Renal pelvis (tissue), 1 donor: ENCODE measurements at regions not wholly inside any gene's neighbourhood (a gene's known extent, or its start where the extent isn't known, plus 50 kb on each side); places are given as distances from the start of the nearest gene placed in this dataset.

ENCODE experiments used
- DNase-seq: peaks from one replicate; pipeline ENCODE4 v3.0.0-alpha.2; 2013

DNA sequence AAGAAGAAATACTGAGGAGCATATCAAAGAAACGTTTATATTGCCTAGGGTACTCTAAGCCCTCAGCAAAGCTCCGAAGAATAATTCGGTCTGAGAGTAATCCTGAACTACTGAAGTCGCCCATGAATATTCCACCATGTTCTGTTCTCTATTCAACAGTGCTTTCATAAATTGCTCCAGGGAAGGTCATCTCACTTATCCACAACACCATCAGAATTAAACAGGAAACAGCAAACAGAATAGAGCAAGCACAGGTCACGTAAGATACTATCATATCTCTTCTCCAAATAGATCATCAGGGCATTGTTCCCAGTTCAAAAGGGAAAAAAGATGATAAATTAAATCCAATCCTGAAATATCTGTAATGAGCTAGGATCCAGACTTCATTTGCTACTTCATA, 325.6 kb downstream of the DEPDC1B start:
- DNase-seq, result no peak

DNA sequence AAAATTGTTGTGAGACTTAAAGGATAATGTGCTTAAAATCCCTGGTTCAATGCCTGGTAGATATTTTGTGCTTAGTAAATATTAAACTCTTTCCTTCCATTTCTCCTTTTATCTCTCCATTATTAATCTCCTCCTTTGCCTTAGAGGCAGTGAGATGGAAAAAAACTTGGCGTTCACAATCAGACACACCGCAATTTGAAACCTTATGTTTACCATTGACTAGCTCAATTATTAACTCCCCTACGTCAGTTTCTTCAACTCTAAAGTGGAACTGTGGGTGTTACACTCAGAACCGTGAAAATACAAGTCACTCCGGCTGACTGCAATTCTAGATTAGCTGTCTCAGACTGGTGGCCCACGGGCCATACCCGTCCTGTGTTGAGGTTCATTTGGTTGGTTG, 327.2 kb downstream of the DEPDC1B start:
- DNase-seq, result no peak

DNA sequence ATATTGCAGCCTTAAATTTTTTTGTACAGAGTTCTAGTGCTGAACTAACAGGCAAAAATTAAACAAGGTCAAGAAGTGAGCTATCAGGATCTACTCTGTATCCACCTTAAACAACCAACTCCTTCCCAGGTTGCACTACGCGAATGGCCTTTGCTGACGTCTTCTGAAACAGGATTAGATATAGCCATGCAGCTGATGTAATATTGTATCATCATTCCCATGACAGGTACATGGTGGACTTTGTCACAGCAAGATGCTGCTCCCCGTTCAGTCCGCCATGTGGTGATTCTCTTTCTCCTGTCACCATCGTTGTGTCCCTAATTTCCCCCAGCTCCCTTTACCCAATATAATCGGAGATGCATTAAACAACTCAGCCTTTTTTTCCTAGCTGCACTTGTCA, 328.9 kb downstream of the DEPDC1B start:
- no peak for DNase-seq

DNA sequence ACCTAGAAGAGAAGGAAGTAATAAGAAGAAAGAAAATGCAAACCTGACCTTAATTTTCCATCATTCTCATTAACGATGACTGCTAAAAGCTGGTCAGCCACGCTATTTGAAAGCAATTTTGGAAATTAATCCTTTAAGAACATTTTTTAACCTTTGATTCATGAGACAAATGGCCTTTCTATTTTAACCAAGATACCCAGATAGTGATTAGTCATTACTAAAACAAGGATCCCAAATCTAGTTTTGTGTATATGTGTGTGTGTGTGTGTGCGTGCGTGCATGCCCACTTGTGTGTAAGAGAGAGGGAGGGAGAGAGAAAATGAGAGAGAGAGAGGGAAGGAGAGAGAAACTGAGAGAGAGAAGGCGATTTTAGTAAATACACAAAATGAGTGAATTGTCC, 329.5 kb downstream of the DEPDC1B start:
- no peak for DNase-seq

DNA sequence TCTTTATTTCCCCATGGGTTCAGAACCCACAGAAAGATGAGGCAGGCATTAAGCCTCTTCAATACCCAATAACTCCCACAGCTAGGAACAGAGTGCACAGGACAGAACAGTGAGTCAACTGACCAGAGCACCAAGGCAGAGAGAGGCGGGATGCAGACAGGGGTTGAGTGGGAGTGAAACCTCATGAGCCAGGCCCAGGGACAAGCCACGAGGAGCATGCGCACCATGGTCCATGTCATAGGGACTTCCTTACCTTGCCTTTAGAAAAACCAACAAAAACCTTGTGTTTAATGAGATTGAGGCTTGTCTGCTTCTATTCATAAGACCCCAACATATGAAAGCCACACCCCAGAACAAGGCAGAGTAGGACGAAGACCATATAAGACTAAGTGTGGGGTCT, 330.6 kb downstream of the DEPDC1B start:
- DNase-seq, result no peak

DNA sequence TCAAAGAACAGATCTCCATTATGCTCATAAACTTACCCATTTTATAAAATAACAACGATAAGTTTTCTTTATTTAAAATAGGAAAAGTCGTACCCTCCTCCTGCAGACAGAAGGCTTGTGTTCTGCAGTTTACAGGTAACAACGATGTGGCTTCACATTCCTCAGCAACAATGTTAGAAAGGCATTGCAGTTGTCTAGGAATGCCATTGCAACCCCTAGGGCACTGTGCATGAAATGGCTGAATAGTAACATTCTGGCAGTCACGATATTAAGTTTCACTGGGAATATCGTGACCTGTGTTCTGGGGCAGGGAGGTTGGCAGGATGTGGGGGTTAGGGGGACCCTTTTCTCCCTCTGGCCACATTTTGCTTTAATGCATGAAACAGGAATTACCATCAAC, 331.9 kb downstream of the DEPDC1B start:
- DNase-seq, result no peak

DNA sequence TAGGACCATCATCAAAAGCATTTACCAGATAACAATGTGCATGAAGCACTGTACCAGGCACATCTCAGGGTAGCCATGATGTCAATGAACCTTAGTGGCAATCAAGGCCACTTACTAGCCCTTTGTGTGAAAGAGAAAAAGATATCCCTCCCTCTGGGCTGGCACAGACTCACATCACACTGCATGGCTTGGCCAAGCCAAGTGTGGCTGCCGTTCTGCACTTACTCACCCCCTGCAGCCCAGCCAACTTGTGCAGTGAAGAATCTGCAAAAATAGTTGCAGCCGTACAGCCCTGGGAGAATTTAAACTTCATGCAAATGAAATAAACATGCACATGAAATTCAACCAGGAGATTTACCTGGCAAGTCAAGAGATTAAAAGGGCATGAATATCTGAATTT, 333.5 kb downstream of the DEPDC1B start:
- no peak for DNase-seq

DNA sequence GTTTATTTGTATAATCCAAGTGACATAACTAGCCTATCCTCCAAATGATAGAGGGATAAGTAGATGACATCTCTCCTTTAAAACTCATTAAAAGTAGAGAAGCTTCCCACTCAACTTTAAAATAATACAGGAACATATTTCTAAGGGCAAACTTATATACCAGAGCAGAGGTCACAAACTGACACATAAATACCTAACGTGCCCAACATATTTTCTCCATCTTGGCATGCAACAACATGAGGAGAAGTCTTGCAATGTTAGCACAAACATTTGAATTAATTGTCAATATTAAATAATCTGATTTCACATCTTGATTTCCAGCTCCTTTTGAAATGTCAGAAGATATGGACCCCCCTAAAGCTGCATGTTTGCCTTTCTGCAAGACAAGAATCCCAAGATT, 335.0 kb downstream of the DEPDC1B start:
- DNase-seq, result no peak

DNA sequence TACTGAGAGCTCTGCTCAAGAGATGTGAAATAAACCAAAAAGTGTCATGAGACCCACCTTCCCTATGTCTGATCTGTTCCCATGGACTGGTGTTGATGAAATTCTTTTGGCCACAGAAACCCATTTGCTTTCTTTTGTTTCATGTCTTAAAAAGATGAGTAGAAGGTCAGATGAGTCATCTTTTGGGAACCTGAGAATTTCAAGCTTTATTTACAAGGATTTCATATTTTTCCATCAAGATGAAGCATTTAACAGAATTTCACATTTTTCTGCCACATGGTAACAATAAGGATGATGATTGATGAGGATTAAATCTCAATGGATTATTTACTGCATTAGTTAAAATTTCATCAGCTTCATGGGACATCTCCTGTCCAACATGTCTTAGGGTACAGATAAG, 337.8 kb downstream of the DEPDC1B start:
- DNase-seq, result no peak

DNA sequence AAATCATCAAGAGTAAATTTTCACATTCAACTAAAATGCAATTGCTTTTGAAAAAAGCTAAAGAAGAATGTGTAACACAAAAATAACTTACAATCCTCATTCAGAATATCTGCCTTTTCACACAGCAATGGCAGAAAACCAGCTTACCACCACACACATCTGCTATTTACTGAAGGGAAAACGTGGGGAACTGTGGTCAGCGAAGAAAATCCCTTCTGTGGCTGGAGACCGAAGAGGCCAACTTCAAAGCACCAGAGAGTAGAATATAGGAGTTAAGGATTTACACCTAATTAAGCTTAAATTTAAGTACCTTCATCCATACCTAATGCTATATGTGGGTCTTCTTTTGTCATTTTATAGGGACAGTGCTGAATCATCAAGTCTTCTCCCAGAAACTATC, 339.6 kb downstream of the DEPDC1B start:
- DNase-seq, result no peak

DNA sequence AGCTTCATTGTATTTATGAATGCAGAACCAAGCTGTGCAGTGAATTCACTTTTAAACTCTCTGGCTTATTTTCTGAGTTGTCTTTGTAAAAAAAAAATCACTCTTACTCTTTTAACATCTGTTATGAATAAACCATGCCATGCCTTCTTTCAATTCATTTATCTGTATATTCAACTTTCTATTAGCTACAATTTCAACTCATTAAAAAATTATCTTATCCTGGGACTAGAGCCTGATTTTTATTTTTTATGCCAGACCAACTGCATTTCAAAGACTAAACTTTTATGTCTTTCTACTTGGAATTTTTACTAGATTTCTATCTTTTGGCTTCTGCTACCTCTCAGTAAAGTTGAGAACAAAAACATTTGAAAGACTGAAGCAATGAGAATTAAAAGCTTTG, 342.7 kb downstream of the DEPDC1B start:
- no peak for DNase-seq

DNA sequence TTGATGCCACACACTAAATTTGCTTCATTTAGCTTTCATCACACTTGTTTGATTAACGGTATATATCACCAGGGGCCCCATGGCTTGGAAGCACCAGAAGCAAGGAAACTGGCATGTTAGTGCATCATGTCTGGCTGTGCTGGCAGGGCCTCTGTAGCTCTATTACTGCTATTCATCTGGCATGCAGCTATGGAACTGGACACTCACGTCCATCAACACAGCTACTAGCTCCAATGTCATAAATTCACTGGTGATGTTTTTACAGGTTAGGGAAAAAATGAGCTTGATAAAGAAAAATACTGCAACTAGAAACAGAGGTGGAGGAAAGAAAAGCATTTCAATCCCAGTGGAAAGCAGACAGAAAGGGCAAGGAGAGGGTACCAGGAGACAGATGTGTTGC, 343.2 kb downstream of the DEPDC1B start:
- no peak for DNase-seq

DNA sequence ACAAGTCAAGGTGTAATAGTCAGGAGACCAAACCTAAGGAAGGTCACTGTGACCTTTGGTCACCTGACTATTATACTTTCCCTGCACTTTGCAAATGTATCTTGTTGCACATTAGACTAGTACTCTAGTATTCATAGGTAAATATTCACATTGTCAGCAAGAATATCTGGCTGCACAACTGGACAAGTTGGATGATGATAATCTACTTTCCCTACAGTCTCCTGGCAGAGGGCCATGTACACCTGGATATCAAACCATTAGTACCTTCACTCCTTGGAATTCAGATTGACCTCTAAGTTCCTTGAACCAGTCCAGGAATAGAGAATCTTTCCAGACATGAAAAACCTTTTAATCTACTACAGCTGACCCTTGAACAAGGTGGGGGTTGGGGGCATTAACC, 344.8 kb downstream of the DEPDC1B start:
- no peak for DNase-seq

DNA sequence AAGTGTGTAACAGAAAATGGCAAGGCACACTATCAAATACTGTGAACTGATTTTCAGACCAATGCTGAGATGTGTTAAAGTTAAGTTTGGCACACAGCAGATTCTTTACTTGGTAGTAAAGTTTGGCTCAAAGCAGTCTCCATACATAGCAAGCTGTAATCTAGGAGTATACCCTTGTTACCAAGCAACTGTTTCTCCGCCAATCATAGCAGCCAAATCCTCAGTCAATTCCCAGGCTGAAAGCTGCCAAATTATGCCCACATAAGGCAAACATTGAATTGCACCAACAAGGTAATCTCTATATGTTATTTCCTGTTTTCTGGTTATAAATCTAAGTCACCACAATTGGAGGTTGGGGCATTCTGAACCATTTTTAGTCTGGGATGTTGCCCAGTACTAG, 345.7 kb downstream of the DEPDC1B start:
- DNase-seq, result no peak

DNA sequence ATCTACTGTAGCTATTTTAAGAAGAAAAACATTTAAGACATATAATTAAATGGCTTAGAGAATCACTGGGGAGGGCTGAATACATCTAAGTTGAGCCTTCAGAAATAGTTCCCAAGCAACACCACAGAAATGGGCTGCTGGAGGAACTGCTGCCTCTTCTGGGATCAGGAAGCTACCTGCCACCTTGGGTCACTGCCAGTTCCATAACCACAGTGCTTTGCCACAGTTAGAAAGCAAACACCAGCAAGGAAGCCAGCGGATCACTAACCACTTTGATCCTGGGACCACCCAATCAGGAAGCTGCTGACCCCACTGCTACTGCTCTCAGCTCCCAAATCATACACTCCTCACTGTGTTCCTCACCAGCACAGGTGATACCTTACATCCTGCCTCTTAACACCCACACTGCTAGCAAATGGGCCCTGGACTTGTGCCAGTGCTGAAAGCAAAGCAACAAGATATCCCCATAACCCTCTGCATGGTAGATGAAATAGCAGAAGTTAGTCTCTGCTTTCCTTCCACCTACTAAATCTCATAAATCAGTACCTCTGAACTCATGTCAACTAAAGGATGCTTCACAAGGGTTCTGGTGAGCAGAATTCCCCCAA, 346.9 kb downstream of the DEPDC1B start:
- no peak for DNase-seq

DNA sequence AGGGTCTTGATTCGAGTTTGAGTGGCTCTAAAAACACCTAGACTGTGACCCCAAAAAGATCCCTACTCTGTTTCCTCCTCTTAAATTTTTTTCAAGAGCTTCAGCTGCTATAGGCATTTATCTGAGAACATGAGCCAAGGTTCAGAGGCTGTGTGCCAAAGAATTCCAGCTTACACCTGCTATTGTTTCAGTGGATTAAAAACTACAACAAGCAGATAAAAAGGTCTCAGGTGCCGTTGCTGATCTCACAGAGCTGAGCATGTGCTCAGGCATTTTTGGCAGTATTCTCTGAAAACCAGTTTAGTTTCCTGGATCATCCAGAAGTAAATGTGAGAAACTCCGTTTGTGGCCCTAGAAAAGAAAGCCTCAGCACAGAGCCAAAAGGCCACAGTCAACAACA, 349.2 kb downstream of the DEPDC1B start:
- DNase-seq, result no peak

DNA sequence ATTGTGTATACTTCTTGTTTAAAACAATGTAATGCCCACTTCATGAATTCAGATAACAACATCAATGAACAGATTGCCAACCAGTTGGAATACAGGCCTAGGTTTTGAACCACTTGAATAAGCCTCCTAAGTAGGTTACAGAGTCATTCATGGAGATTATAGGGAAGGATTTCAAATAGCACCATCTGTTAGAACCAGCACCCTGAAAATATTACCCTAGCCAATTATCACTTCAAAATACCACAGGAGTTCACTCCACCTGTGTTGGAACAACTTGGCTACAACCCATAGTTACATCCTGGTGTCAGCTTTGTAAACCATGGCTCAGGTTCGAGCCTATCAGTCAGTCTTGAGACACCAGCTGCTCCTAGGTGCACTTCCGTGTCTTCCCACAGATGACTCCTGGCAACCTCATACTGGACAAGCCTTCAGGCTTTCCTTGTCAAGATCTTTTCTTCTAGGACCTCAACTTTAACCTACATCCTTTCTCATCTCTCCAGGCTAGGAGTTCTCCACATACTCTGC, 350.0 kb downstream of the DEPDC1B start:
- no peak for DNase-seq

DNA sequence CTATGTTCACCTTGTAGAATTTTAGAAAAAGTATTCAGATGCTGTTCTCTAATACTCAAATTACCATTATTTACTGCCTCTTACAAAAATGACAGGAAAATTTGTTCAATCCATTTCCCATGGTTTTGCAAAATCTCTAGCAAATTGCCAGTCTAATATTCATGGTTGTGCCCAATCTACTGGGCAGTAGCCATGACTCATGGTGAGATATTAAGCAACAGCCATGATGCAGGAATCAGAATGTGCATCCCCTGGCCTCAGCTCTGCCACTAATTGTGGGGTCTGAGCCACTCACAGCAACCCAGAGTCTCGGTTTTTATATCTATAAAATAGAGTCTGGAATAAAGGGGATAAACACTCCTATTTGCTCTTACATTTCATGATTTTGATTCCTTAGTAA, 353.6 kb downstream of the DEPDC1B start:
- no peak for DNase-seq

DNA sequence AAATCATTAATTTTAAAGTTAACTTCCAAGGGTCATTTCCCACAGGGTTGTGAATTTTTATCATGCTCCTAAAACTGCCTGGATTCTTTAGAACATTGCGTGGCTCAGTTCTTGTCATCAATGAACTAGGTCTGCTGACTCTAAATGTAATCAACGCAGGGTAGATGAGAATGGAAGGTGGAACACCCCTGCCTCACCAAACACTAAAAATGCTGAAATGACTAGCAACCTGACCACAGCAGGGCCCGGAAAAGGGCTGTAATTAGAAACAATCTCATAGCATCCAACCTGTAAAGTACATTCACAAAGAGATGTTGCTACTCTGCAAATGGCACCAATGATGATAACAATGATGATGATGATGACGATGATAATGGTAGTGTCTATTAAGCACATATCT, 356.9 kb downstream of the DEPDC1B start:
- no peak for DNase-seq

DNA sequence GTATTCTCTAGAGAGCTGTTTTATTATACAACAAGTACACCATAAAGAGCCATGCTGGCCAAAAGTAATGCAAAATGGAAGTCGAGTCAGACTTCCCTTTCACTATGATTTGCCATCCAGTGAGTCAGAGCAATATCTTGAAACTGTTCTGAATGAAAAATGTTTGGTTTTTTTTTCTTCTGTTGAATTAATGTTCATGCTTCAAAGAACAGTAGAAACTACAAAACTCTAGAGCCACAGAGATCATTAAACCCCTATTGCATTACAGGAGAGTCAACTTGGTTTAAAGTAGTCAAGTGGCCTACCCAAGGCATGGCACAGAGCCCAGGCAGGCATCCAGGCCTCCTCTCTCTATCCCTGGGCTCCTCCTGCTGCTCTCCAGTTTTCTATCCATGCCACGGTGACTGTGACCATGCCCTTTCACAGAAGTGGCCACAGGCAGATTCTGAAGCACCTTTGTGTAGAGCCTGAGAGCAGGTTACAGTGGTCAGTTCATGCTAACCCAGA, 358.9 kb downstream of the DEPDC1B start:
- DNase-seq, result no peak

DNA sequence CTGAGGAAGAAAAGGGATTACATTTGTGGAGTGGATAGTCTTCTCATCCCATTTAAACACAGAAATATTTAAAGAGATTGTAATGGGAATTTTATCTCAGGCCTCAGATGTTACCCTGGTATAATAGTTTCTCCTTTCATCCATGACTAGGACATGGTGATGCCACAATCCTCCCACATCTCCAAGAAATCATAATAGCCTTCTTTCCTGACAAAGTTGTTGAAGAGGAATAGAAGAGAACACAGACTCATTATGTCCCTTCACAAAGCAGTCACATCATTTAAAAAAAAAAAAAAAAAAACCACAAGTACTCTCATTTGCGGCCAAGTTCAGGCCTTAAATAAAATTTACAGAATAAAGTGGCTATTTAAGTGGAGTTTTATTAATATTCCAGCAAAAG, 359.6 kb downstream of the DEPDC1B start:
- DNase-seq, result no peak

DNA sequence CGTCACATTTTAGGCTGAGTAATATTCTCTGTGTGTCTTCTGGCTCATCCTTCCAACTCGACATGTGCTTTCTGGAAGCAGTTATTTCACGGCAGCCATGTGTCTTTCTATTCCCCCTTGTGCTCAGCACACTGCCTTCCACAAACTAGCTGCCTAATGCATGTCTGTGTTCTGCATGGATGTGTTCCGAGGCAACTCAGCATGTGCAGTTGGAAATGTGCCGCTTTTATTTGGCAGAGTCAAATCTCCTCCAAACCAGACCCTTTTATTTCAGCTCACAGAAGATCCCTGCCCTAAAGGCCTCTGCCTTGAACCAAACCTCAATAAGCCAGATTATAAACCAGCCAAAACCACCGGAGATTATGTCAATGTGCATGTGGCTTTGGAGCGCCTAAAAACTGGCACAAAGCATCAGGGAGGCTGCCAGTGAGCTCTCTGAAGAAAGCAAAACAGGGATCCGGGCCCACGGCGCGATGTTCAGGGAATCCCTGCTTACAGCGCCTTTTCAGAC, 360.2 kb downstream of the DEPDC1B start:
- DNase-seq, result no peak

DNA sequence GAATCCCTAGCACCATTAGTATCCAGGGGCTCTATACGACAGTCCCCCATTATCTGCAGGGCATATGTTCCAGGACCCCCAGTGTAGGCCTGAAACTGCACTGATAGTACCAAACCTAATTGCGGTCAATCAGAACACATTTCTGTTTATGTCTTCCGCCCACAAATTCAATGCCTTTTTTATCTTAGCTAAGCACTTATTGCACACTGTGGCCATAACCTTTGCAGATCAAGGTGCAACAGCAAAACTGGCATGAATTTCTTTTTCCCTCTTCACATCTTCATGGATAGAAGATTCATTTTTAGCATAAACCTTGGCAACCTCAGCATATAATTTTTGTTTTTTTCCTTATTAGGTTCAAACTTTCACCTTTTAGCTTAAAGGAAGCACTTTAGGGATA, 361.1 kb downstream of the DEPDC1B start:
- DNase-seq, result no peak

DNA sequence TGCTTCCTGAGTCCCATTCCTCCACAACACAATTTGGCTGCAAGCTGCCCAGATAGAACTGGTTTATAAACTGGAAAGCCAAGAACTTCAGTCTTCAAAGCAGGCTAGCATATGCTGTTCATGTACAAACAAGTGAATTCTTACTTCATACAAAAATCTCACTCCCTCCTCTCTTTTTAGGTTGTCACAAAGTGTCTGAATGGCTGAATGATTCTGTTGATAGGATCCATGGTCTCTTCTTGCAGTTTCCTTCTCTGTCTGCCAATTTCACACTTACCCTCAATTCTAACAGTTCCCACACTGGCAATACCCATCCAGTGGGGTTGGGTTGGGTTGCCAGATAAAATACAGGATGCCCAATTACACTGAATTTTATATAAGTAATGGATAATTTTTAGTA, 363.5 kb downstream of the DEPDC1B start:
- DNase-seq, result no peak
